Effector CD4-positive, alpha-beta T cell (primary cell): ENCODE measurements at regions not wholly inside any gene's neighbourhood (a gene's known extent, or its start where the extent isn't known, plus 50 kb on each side); places are given as distances from the start of the nearest gene placed in this dataset.
A peak's percentile ranks its signal among the peaks of the same experiment; 100 is the strongest.
"Not testable (repeated sequence)": the region's sequence is repeated elsewhere in the genome, so short reads cannot be mapped to it uniquely, and the experiment has no call there.

Experiments used
- DNase-seq: peaks from one replicate; pipeline ENCODE4 v3.0.0-alpha.2; 2020

DNA sequence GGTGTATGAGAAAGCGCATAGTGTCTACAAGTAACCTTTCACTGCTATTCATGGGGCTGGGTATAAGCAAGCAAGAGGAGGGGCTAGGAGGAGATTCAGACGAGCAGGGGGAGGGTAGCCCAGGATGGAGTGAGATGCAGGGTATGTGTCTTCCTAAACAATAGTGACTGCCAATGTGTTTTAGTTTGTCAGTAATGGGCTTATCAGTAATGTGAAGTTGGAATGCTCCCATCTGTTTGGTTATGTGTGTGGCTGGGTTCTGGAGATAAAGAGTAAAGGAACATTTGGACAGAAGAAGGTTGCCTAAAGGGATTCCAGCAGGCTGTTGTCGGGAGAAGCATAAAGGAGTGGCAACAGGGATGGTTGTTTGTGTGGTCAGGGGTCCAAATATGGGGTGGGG lies 62.7 kb upstream of the EZR start:
- DNase-seq, result not testable (repeated sequence)

DNA sequence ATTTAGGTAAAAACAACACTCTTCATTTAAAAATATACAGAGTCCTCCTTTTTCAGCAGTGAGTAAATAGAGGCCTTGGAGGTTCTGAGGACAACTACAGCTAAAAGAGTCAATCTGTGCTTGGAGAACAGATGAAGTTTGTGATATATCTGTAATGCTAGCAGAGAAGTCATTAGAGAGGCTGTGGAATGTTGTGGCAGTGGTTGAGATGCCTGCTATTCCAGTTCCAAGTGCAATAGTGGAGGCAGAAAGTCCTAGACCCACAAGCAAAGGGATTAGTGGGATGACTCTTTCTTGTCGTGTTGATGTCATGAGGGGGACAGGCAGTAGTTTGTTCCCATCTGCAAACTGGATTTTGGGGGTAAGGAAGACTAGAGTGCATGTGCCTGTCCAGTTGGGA lies 62.1 kb upstream of the EZR start:
- DNase-seq, result not testable (repeated sequence)

DNA sequence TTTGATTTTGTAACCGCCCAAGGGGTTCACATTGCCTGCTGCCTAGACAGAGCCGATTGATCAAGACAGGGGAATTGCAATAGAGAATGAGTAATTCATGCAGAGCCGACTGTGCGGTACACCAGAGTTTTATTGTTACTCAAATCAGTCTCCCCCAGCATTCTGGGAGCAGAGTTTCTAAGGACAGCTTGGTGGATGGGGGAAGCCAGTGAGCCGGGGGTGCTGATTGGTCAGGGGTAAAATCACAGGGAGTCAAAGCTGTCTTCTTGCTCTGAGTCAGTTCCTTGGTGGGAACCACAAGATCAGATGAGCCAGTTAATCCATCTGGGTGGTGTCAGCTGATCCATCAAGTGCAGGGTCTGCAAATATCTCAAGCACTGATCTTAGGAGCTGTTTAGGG lies 60.0 kb upstream of the EZR start:
- DNase-seq, result no peak

DNA sequence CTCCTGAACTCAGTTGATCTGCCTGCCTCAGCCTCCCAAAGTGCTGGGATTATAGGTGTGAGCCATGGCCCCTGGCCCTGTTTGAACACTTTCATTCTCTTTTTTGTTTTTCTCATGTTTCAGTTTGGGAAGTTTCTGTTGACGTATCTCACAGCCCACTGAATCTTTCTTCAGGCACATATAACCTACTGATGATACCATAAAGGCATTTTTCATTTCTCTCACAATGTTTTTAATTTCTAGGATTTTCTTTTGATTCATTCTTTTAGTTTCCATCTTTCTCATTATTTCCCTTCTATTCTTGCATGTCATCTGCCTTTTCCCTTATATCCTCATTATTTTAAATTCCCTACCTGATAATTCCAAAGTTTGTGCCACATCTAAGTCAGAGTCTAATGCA lies 58.5 kb upstream of the EZR start:
- no peak for DNase-seq

DNA sequence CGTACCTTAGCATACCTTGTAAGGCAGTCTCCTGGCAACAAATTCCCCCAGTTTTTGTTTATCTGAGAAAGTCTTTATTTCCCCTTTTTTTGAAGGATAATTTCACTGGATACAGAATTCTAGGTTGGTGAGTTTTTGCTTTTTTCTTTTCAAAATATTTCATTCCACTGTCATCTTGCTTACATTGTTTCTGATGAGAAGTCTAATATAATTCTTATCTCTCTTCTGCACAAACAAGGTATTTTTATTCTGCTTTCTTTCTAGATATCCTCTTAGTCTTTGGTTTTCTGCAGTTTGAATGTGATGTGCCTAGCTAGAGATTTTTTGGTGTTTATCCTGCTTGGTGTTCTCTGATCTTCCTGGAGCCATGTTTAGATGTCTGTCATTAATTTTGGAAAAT lies 57.7 kb upstream of the EZR start:
- DNase-seq, result no peak

DNA sequence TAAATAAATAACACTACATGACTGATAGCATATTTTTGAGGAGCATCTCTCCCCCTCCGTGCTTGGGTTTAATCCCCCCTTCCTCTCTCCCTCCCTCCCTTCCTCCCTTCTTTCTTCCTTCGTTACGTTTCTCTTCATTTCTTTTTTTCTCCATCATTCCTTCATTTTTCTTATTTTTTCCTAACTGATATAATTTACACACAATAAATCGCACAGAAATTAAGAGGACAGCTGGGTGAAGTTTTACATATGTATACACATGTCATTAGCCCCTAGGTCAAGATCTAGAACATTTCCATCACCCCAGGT lies 51.4 kb upstream of the EZR start:
- no peak for DNase-seq

DNA sequence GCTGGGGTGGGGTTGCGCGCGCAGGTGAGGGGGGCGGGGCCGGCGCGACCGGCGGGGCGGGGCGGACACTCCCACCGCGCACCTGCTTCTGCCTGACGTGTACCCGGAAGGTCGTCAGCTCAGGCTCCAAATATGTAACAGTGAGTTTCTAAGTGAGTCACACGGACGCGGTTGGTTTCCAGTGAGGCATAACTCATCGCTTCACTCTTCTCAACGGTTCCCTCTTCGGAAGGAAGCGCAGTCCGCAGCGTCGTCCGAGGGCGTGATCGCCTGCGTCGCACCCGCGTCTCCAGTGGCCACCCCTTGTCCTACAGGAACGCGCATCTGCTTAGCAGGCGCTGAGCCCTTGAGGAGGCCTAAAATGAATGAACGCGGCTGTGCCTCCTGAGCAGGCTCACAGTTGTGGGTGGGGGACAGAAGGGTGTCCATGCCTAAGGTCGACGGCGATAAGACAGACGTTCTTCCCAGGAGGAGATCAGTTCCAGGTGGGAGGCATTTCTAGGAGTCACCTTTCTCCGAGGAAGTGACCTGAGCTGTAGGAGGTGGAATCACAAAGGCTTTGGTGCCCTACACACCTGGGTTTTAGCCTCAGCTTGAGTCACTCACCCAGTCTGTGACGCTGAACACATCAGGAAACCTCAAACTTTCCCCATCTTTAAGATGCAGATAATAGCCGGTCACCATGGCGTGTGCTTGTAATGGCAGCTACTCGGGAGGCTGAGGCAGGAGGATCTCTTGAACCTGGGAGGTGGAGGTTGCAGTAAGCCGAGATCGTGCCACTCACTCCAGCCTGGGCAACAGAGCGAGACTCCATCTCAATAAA lies 50.9 kb upstream of the EZR start:
- peak; percentile 97 for DNase-seq

DNA sequence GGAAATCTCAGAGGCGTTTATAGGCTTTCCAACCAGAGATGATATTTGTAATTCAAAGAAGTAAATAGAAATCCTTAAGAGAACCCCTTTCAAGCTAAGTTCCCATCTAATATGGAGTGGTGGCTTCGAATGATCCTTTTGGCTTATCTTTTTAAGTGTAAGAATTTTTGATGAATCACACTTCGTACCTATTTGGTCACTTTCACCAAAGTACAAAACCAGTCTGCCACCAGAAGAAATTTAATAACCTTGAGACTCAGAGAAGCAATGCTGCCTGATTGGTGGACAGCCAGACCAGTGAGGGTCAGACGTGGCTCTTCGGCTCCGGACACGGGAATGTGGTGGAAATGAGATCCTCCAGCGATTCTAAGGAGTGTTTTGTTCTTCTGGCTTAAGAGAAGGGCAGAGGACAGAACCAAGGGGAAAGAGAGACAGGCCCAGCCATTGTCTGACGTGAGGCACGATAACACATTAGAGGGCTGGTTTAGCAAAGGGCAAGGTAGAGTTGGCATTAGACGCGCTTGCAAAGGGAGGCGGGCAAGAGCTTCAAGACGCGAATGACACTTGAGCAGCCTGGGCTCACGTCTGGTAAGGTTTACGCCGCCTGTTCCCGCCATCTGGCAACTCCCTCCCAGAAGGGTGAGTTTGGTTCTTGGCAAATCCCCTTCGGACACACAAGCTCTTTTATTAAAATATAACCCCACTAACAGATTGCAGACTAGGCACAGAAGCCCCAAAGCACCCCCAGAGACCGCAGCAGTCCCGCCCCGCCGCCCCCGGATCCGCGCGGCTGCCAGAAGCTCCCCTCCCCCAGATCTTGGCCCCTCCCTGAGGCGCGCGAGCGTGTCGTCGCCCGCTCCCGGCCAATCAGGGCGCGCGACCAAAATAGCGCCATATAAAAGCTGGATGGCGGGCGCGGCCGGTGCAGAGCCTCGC lies 50.0 kb upstream of the EZR start:
- DNase-seq, result no peak
